Neural cell (in vitro differentiated cells): ENCODE measurements at regions not wholly inside any gene's neighbourhood (a gene's known extent, or its start where the extent isn't known, plus 50 kb on each side); places are given as distances from the start of the nearest gene placed in this dataset.
"Not testable (repeated sequence)": the region's sequence is repeated elsewhere in the genome, so short reads cannot be mapped to it uniquely, and the experiment has no call there.

Experiments
- H2AFZ ChIP-seq: fragments of 200-600, 300-800 bp; sonication (generic), shearing (Covaris generic); 2 replicates; pipeline ENCODE4 v1.6.0; 2014; ENCODE audit warnings: low read depth, mild to moderate bottlenecking, antibody characterized with exemption, low read length, moderate library complexity
- H3F3A ChIP-seq: fragments of 200-600 bp; shearing (Covaris generic); 2 replicates; pipeline ENCODE4 v1.6.1; 2016; ENCODE audit warnings: mild to moderate bottlenecking, moderate library complexity, mixed read lengths, antibody characterized with exemption, low read length; ENCODE audit not compliant: insufficient read depth, poor library complexity, severe bottlenecking
- H3K27ac ChIP-seq: fragments of 200-600, 300-800 bp; sonication (generic), shearing (Covaris generic); 2 replicates; pipeline ENCODE4 v1.5.1; 2014; ENCODE audit warnings: mild to moderate bottlenecking, low read length, moderate library complexity
- H3K27me3 ChIP-seq: fragments of 300-800, 200-600 bp; sonication (generic), shearing (Covaris generic); 2 replicates; pipeline ENCODE4 v1.6.0; 2014; ENCODE audit warnings: mild to moderate bottlenecking, low read depth, low read length, moderate library complexity; ENCODE audit not compliant: insufficient read depth
- H3K36me3 ChIP-seq: fragments of 300-800, 200-600 bp; sonication (generic), shearing (Covaris generic); 2 replicates; pipeline ENCODE4 v1.5.1; 2014; ENCODE audit warnings: mild to moderate bottlenecking, antibody characterized with exemption, low read length, moderate library complexity; ENCODE audit not compliant: insufficient read depth
- H3K4me2 ChIP-seq: fragments of 300-800, 200-600 bp; sonication (generic), shearing (Covaris generic); 2 replicates; pipeline ENCODE4 v1.6.0; 2014; ENCODE audit warnings: mild to moderate bottlenecking, low read length
- H3K4me3 ChIP-seq: fragments of 300-800, 200-600 bp; sonication (generic), shearing (Covaris generic); 2 replicates; pipeline ENCODE4 v1.5.1; 2014; ENCODE audit warnings: mild to moderate bottlenecking, low read length, moderate library complexity
- H3K79me2 ChIP-seq: fragments of 200-600 bp; shearing (Covaris generic); replicated peaks from 2 replicates; pipeline ENCODE4 v1.6.0; 2014; ENCODE audit warnings: mild to moderate bottlenecking, low read length, moderate library complexity; ENCODE audit not compliant: insufficient read depth
- H3K9ac ChIP-seq: fragments of 300-800, 200-600 bp; sonication (generic), shearing (Covaris generic); 2 replicates; pipeline ENCODE4 v1.6.1; 2016; ENCODE audit warnings: mild to moderate bottlenecking, low read length, mixed read lengths
- H3K9me2 ChIP-seq: fragments of 200-600 bp; shearing (Covaris generic); 2 replicates; pipeline ENCODE4 v1.6.1; 2016; ENCODE audit warnings: mild to moderate bottlenecking, low read length, mixed read lengths; ENCODE audit not compliant: insufficient read depth
- H3K9me3 ChIP-seq: fragments of 200-600, 300-800 bp; sonication (generic), shearing (Covaris generic); 2 replicates; pipeline ENCODE4 v1.6.1; 2016; ENCODE audit warnings: mild to moderate bottlenecking, mixed run types, low read length, moderate library complexity, mixed read lengths
- H4K20me1 ChIP-seq: fragments of 200-600 bp; shearing (Covaris generic); 2 replicates; pipeline ENCODE4 v1.6.1; 2016; ENCODE audit warnings: mild to moderate bottlenecking, mixed run types; ENCODE audit not compliant: insufficient read depth
- CTCF ChIP-seq: fragments of 450-650 bp; IDR thresholded peaks from 2 replicates; pipeline ENCODE4 v1.5.1; 2014; ENCODE audit warnings: antibody characterized with exemption, mild to moderate bottlenecking, moderate library complexity; ENCODE audit not compliant: poor library complexity, severe bottlenecking
- EP300 ChIP-seq: fragments of 450-650 bp; conservative IDR thresholded peaks from 2 replicates; pipeline ENCODE4 v1.6.1; 2014; ENCODE audit warnings: antibody characterized with exemption, mild to moderate bottlenecking, moderate library complexity; ENCODE audit not compliant: poor library complexity, severe bottlenecking
- EZH2 ChIP-seq: fragments of 200-600, 300-800 bp; shearing (Covaris generic), sonication (generic); IDR thresholded peaks from 2 replicates; pipeline ENCODE4 v1.6.1; 2014; ENCODE audit warnings: antibody characterized with exemption, low read length, borderline replicate concordance, mild to moderate bottlenecking; ENCODE audit not compliant: insufficient read depth, poor library complexity, severe bottlenecking
- MXI1 ChIP-seq: fragments of 450-650 bp; conservative IDR thresholded peaks from 2 replicates; pipeline ENCODE4 v1.6.1; 2014; ENCODE audit warnings: antibody characterized with exemption, mild to moderate bottlenecking; ENCODE audit not compliant: poor library complexity, severe bottlenecking
- POLR2AphosphoS5 ChIP-seq: IDR thresholded peaks from 2 replicates; pipeline ENCODE4 v1.6.1; 2012
- RAD21 ChIP-seq: fragments of 450-650 bp; conservative IDR thresholded peaks from 2 replicates; pipeline ENCODE4 v1.6.1; 2014; ENCODE audit warnings: antibody characterized with exemption, mild to moderate bottlenecking, moderate library complexity
- REST ChIP-seq: IDR thresholded peaks from 2 replicates; pipeline ENCODE4 v1.6.1; 2012; ENCODE audit warnings: borderline replicate concordance
- SMC3 ChIP-seq: fragments of 450-650 bp; conservative IDR thresholded peaks from 2 replicates; pipeline ENCODE4 v1.6.1; 2014; ENCODE audit warnings: antibody characterized with exemption, mild to moderate bottlenecking, moderate library complexity; ENCODE audit not compliant: poor library complexity
- TAF1 ChIP-seq: IDR thresholded peaks from 2 replicates; pipeline ENCODE4 v1.6.1; 2012; ENCODE audit warnings: low read depth

GRCh38 chr9:81827616-81828296 lies 100.5 kb upstream of the SPATA31D4 start:
- Histone ChIP-seq H3K9me2 (no peaks in the 10 kb centered on the region), H3F3A (no peaks in the 10 kb centered on the region), H3K9ac (no peak overlapping the region), H3K27ac (no peak overlapping the region), H3K27me3 (peaks cover 8% of the 10 kb centered on the region), H3K4me2 (no peak overlapping the region), H3K79me2 (no peaks in the 10 kb centered on the region), H4K20me1 (no peaks in the 10 kb centered on the region), H3K4me3 (no peak overlapping the region), H2AFZ (no peak overlapping the region), H3K9me3 (no peaks in the 10 kb centered on the region), H3K36me3 (no peaks in the 10 kb centered on the region)
- TF ChIP-seq TAF1 (no peak), CTCF (no peak), RAD21 (no peak), MXI1 (no peak), REST (no peak), EP300 (no peak), SMC3 (no peak)

GRCh38 chr9:81829195-81829882 lies 98.9 kb upstream of the SPATA31D4 start:
- Histone ChIP-seq H3K36me3 (no peaks in the 10 kb centered on the region), H3K4me2 (no peak overlapping the region), H3K9me3 (no peaks in the 10 kb centered on the region), H2AFZ (no peak overlapping the region), H3F3A (no peaks in the 10 kb centered on the region), H3K27ac (no peak overlapping the region), H3K4me3 (no peak overlapping the region), H3K9me2 (no peaks in the 10 kb centered on the region), H3K79me2 (no peaks in the 10 kb centered on the region), H3K27me3 (peaks cover 8% of the 10 kb centered on the region), H4K20me1 (no peaks in the 10 kb centered on the region), H3K9ac (no peak overlapping the region)
- TF ChIP-seq TAF1 (no peak), REST (no peak), MXI1 (no peak), CTCF (no peak), EP300 (no peak), RAD21 (no peak), SMC3 (no peak), POLR2AphosphoS5 (no peak), EZH2 (no peak)

- not testable (repeated sequence) for H3K36me3 ChIP-seq, H3K4me3 ChIP-seq, H3K4me2 ChIP-seq, H3K27ac ChIP-seq, H3K9me2 ChIP-seq, H2AFZ ChIP-seq, H4K20me1 ChIP-seq, H3K79me2 ChIP-seq, H3K27me3 ChIP-seq, H3K9ac ChIP-seq, H3F3A ChIP-seq, H3K9me3 ChIP-seq
Measured at GRCh38 chr9:81830431-81830830, 97.8 kb upstream of the SPATA31D4 start.
